B cell (primary cell): ENCODE measurements at regions not wholly inside any gene's neighbourhood (a gene's known extent, or its start where the extent isn't known, plus 50 kb on each side); places are given as distances from the start of the nearest gene placed in this dataset.

Experiments used
- ATAC-seq: fragments of 200-7000 bp; cut with Tn5 transposase; one replicate; pipeline ENCODE4 v1.10.0; 2021; ENCODE audit warnings: low read depth, mild to moderate bottlenecking, moderate number of reproducible peaks, moderate library complexity
- CTCF ChIA-PET: fragments of 350-600 bp; sonication (Branson Sonifier 250); formaldehyde crosslinking; loops from one replicate; lab custom pipeline; 2021; ENCODE audit warnings: antibody characterized with exemption, inconsistent platforms; lab: Charles Lee
- POLR2A ChIA-PET: fragments of 350-600 bp; sonication (Branson Sonifier 250); formaldehyde crosslinking; loops from one replicate; lab custom pipeline; 2021; ENCODE audit warnings: antibody characterized with exemption; lab: Charles Lee
- DNase-seq: peaks from one replicate; pipeline ENCODE4 v3.0.0; 2013
- H2AFZ ChIP-seq: 2 replicates; pipeline ENCODE4 v1.6.1; 2012; ENCODE audit warnings: mild to moderate bottlenecking, low read depth, low read length; ENCODE audit not compliant: insufficient read depth, poor library complexity, severe bottlenecking
- H3K27ac ChIP-seq, 2 donors: 1 replicate in 1 of 2; 2 replicates in 1 of 2; pipeline ENCODE4 v1.5.1; 2012 to 2013; ENCODE audit warnings: low read length in 2 of 2, mild to moderate bottlenecking in 2 of 2, moderate library complexity in 1 of 2
- H3K27me3 ChIP-seq, 4 experiments: fragments of 200-600 bp in 1 of 4; sonication (generic) in 1 of 4; replicated peaks in 1 of 4; 1 replicate in 2 of 4; 2 replicates in 2 of 4; pipeline versions ENCODE4 v1.6.1 to v1.7.0; 2013 to 2016; ENCODE audit warnings: low read length in 3 of 4, mild to moderate bottlenecking in 2 of 4, mixed read lengths in 1 of 4, moderate library complexity in 1 of 4; ENCODE audit not compliant: insufficient read depth in 4 of 4, control insufficient read depth in 3 of 4; ENCODE audit errors: control extremely low read depth in 1 of 4
- H3K36me3 ChIP-seq, 2 experiments: replicated peaks in 1 of 2; 1 replicate in 1 of 2; 2 replicates in 1 of 2; pipeline versions ENCODE4 v1.6.1 to v1.7.1; 2013; ENCODE audit warnings: low read length in 1 of 2; ENCODE audit not compliant: insufficient read depth in 2 of 2, control insufficient read depth in 1 of 2; ENCODE audit errors: control extremely low read depth in 1 of 2, extremely low read depth in 1 of 2
- H3K4me1 ChIP-seq, 2 donors: fragments of 200-600 bp in 1 of 2; sonication (generic) in 1 of 2; 1 replicate in 1 of 2; 2 replicates in 1 of 2; pipeline versions ENCODE4 v1.5.1 to v1.6.1; 2013 to 2017; ENCODE audit warnings: low read length in 2 of 2; ENCODE audit not compliant: control insufficient read depth in 2 of 2, insufficient read depth in 2 of 2
- H3K4me2 ChIP-seq: replicated peaks from 2 replicates; pipeline ENCODE3; 2012; ENCODE audit warnings: mild to moderate bottlenecking, low read depth, low read length; ENCODE audit not compliant: poor library complexity, severe bottlenecking
- H3K4me3 ChIP-seq, 5 experiments: fragments of 200-600 bp in 1 of 5; sonication (generic) in 1 of 5; 1 replicate in 3 of 5; 2 replicates in 2 of 5; pipeline versions ENCODE4 v1.5.1 to v1.7.0; 2011 to 2016; ENCODE audit warnings: low read length in 4 of 5, mild to moderate bottlenecking in 4 of 5, low read depth in 2 of 5, control low read depth in 1 of 5, moderate library complexity in 1 of 5; ENCODE audit not compliant: insufficient read depth in 1 of 5; ENCODE audit errors: control extremely low read depth in 1 of 5, extremely low read depth in 1 of 5
- H3K79me2 ChIP-seq: fragments of 200-600 bp; sonication (generic); one replicate; pipeline ENCODE4 v1.6.0; 2016; ENCODE audit warnings: low read length; ENCODE audit not compliant: control insufficient read depth, insufficient read depth
- H3K9ac ChIP-seq: fragments of 200-600 bp; sonication (generic); 2 replicates; pipeline ENCODE4 v1.6.1; 2017; ENCODE audit warnings: mild to moderate bottlenecking, low read length, moderate library complexity
- H3K9me3 ChIP-seq, 3 donors: one replicate each; pipeline versions ENCODE4 v1.6.1 to v1.7.1; 2013; ENCODE audit warnings: low read length in 2 of 3; ENCODE audit not compliant: control insufficient read depth in 2 of 3, insufficient read depth in 1 of 3; ENCODE audit errors: control extremely low read depth in 1 of 3
- H4K20me1 ChIP-seq: 2 replicates; pipeline ENCODE4 v1.6.0; 2012; ENCODE audit warnings: mild to moderate bottlenecking, low read length; ENCODE audit not compliant: insufficient read depth, control insufficient read depth, poor library complexity, severe bottlenecking
- H3K27ac Mint-ChIP-seq: one replicate; pipeline ENCODE4 v1.8.0; 2021; ENCODE audit warnings: mixed read lengths
- H3K27me3 Mint-ChIP-seq: one replicate; pipeline ENCODE4 v1.8.0; 2021; ENCODE audit warnings: mixed read lengths
- H3K4me1 Mint-ChIP-seq: one replicate; pipeline ENCODE4 v1.8.0; 2021; ENCODE audit warnings: mixed read lengths
- H3K4me3 Mint-ChIP-seq: one replicate; pipeline ENCODE4 v1.8.0; 2021; ENCODE audit warnings: mixed read lengths
- H3K9me3 Mint-ChIP-seq: one replicate; pipeline ENCODE4 v1.8.0; 2022; ENCODE audit warnings: mixed read lengths; ENCODE audit not compliant: insufficient read depth
- EZH2 ChIP-seq: IDR thresholded peaks from 2 replicates; pipeline ENCODE4 v1.6.1; 2012; ENCODE audit warnings: borderline replicate concordance, low read depth, mild to moderate bottlenecking, moderate library complexity, low read length; ENCODE audit not compliant: insufficient read depth, poor library complexity, severe bottlenecking
- WGBS: methylation state at CpG from one replicate; pipeline ENCODE4 v1.1.5; 2013; ENCODE audit warnings: missing lambda C conversion rate; ENCODE audit not compliant: insufficient coverage; 5-methylcytosine and 5-hydroxymethylcytosine counted together
- intact Hi-C: fragments of 100-400 bp; cut with micrococcal nuclease; formaldehyde crosslinking; loops from one replicate; pipeline ENCODE4 v1.10.0; 2022
- TF ChIP-seq, protein P1 (sequence below): fragments of 200-600 bp; IDR thresholded peaks from one replicate; pipeline ENCODE4 v1.8.0; 2022; ENCODE audit warnings: antibody characterized with exemption, mild to moderate bottlenecking

DNA sequence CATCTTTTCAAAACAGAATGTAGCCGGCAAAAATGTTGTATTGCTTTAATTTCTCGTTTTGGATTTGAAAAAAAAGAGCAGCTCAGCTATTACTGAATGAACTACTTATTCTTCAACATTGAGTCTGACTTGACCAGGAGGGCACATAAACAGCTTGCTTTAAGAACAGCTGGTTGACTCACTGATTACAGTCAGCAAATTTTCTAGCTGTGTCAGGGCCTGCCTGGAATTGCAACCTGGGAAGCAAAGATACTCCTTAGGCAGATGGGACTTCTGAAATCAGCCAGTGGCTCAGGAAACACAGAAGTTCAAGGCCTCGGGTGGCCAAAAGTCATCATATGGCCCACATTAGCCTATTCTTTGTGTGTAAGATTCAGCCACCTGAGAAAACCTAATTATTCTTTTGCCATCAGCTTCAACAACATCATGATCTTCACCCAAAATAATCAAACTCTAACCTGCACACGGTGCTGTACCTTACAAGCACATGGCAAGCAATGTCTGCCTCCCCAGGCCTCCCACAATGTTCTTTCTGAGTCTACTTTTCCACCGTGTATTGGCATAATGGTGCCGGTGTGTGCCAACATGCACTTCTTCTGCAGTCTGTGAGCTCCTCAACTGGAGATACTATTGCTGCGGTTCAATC, 307.2 kb downstream of the HHIPL2 start:
- H3K4me3 Mint-ChIP-seq = no peak overlapping the region
- TF ChIP-seq, protein P1, sequence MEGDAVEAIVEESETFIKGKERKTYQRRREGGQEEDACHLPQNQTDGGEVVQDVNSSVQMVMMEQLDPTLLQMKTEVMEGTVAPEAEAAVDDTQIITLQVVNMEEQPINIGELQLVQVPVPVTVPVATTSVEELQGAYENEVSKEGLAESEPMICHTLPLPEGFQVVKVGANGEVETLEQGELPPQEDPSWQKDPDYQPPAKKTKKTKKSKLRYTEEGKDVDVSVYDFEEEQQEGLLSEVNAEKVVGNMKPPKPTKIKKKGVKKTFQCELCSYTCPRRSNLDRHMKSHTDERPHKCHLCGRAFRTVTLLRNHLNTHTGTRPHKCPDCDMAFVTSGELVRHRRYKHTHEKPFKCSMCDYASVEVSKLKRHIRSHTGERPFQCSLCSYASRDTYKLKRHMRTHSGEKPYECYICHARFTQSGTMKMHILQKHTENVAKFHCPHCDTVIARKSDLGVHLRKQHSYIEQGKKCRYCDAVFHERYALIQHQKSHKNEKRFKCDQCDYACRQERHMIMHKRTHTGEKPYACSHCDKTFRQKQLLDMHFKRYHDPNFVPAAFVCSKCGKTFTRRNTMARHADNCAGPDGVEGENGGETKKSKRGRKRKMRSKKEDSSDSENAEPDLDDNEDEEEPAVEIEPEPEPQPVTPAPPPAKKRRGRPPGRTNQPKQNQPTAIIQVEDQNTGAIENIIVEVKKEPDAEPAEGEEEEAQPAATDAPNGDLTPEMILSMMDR = no peak
- TF ChIP-seq EZH2 = no peak
- 92% methylated on average over 3 of the region's 7 CpGs for WGBS
- H3K27me3 ChIP-seq = peaks cover 0 to 2% (median 0%) of the 10 kb centered on the region in 4 experiments
- H3K27ac ChIP-seq = no peak overlapping the region
- no peaks in the 10 kb centered on the region for H3K79me2 ChIP-seq
- ATAC-seq = no peak
- H3K36me3 ChIP-seq = no peaks in the 10 kb centered on the region
- POLR2A ChIA-PET = no interaction called here
- H3K27me3 Mint-ChIP-seq = peaks cover 11% of the 10 kb centered on the region
- CTCF ChIA-PET = no interaction called here
- no peak for DNase-seq
- no peak overlapping the region for H3K4me3 ChIP-seq
- H3K4me1 Mint-ChIP-seq = no peaks in the 10 kb centered on the region
- H3K27ac Mint-ChIP-seq = no peak overlapping the region
- H3K9me3 ChIP-seq = peaks cover 0 to 3% (median 0%) of the 10 kb centered on the region in 3 donors
- intact Hi-C loops = no loop called here
- H3K4me1 ChIP-seq = no peaks in the 10 kb centered on the region
- H4K20me1 ChIP-seq = no peaks in the 10 kb centered on the region
- no peaks in the 10 kb centered on the region for H3K9me3 Mint-ChIP-seq
- no peak overlapping the region for H3K4me2 ChIP-seq
- H2AFZ ChIP-seq = no peak overlapping the region
- no peak overlapping the region for H3K9ac ChIP-seq

DNA sequence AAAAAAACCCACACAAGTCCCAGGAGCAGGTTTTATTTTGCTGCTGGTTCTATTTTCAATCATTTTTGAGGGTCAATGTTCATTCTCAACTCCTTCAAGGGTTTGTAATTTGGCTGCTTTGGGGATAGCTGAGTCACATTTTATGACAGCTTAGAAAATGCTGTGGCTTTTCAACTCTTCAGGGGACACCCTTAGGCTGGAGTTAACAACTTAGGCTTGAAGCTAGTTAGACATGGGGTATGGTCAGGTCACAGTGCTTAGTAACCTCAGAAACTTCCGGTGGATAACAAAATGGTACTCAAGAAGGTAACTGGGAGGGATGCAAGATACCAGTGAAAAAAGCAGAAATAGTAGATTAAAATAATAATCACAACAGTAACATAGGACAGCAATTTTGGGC, 308.8 kb downstream of the HHIPL2 start:
- H3K9me3 Mint-ChIP-seq = no peaks in the 10 kb centered on the region
- Histone ChIP-seq H3K27me3 (peaks cover 0 to 5% (median 0%) of the 10 kb centered on the region in 4 experiments), H3K36me3 (no peaks in the 10 kb centered on the region), H4K20me1 (no peaks in the 10 kb centered on the region), H3K27ac (no peak overlapping the region), H2AFZ (no peak overlapping the region), H3K4me2 (no peak overlapping the region), H3K9ac (no peak overlapping the region), H3K4me1 (no peaks in the 10 kb centered on the region), H3K4me3 (no peak overlapping the region), H3K9me3 (peaks cover 0 to 3% (median 0%) of the 10 kb centered on the region in 3 donors), H3K79me2 (no peaks in the 10 kb centered on the region)
- peaks cover 10% of the 10 kb centered on the region for H3K27me3 Mint-ChIP-seq
- ATAC-seq (no peak), DNase-seq (no peak)
- POLR2A ChIA-PET = no interaction called here
- no CpG with 5 or more reads among the region's 1 CpG for WGBS
- no peaks in the 10 kb centered on the region for H3K4me1 Mint-ChIP-seq
- H3K4me3 Mint-ChIP-seq = no peak overlapping the region
- CTCF ChIA-PET = no interaction called here
- H3K27ac Mint-ChIP-seq = no peak overlapping the region
- TF ChIP-seq EZH2 = no peak
- TF ChIP-seq, protein P1 = no peak
- intact Hi-C loops = no loop called here
